ENCODE measurements at regions not wholly inside any gene's neighbourhood (a gene's known extent, or its start where the extent isn't known, plus 50 kb on each side); places are given as distances from the start of the nearest gene placed in this dataset.
"Not testable (repeated sequence)": the region's sequence is repeated elsewhere in the genome, so short reads cannot be mapped to it uniquely, and the experiment has no call there.

DNA sequence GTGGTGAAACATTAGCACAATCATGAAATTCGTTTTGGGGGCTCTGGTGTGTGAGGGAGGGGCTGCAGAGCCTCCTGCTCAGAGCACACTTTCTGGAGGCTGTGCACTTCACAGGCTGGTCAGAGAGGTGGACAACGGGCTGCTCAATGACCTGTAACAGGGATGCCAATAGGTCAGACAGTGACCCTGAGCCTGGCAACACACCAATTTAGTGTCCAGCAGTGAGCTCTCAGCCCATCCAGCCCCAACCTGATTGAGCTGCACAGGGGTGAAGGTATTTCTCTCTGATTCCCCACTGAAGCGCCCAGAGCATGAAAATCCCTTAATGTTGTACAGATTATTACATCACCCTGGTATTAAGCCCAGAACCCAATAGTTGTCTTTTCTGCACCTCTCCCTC is 191.3 kb upstream of the ZNF32 start:
- DNase-seq = no peak

DNA sequence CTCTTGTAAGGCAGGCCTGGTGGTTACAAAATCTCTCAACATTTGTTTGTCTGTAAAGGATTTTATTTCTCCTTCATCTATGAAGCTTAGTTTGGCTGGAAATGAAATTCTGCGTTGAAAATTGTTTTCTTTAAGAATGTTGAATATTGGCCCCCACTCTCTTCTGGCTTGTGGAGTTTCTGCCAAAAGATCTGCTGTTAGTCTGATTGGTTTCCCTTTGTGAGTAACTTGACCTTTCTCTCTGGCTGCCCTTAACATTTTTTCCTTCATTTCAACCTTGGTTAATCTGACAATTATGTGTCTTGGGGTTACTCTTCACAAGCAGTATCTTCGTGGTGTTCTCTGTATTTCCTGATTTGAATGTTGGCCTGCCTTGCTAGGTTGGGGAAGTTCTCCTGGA is 186.1 kb upstream of the ZNF32 start:
- DNase-seq = not testable (repeated sequence)

DNA sequence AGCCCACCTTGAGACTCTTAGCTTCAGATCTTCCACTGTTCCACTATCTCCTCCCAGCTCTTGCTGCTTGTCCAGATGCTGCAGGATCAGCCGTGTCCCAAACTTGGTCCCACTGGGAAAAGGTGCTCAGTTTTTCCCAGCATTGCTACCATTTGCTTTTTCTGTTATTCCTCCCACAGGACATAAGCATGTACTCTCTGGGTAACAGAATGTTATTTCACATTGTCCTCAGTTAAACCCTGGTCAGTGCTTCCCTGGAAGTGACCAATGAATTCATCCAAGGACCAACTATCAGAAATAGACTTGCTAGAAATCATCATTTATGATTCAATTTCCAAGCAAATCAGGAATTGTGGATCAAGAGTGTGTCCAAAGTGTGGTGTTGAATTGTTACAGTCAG is 179.2 kb upstream of the ZNF32 start:
- no peak for DNase-seq

DNA sequence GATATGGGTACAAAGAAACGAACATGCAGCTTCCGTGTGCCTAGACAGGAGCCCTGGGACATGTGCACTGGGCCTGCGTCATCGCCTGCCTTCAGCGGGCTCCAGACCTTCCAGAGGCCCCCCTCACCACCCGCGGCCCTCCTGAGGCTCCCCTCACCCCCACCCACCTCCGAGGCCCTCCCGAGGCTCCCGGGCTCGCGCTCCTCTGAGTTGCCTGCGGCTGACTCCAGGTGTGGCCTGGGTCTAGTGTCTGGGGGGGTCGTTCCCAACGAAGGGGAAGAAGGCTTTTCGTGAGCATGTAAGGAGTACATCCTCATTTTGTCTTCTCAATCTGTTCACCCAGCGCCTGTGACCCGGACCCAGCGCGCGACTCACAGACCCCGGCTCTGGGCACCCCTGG is 177.3 kb upstream of the ZNF32 start:
- DNase-seq = no peak

DNA sequence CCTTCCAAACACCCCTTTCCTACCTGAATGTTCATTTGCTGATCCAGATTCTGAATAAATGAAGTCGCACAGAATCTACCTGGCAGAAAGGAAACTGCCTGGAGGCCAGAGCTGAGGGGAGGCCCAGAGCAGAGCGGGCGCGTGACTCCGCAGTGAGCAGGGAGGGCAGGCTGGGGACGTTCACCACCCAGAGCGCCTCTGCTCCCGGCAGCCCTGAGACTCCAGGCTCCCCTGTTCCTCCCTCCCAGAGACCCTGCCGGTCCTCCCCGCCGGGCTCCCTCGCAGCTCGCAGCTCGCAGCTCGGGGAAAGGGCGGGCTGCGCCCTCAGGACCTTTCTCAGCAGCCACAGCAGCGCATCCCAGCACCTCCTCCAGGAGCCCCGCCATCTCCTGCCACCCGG is 176.7 kb upstream of the ZNF32 start:
- no peak for DNase-seq

DNA sequence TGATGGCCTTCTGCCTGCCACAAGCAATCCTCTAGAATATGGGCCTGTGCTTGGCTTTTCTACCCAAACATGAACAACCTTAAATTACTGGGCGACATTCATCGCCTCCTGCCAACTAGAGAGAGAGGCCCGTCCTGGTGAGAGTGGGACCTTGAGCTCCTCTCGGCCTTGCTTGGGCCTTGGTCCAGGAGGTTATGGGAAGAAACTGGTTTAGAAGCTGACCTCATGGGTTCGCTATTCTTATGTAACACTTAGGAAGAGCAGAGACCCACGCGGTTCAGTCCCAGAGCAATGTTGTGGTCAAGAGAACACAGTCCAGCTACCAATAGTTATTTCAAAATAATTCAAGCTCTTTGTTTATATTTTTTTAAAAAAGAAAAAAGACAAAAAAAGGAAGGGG is 176.3 kb upstream of the ZNF32 start:
- DNase-seq = no peak

DNA sequence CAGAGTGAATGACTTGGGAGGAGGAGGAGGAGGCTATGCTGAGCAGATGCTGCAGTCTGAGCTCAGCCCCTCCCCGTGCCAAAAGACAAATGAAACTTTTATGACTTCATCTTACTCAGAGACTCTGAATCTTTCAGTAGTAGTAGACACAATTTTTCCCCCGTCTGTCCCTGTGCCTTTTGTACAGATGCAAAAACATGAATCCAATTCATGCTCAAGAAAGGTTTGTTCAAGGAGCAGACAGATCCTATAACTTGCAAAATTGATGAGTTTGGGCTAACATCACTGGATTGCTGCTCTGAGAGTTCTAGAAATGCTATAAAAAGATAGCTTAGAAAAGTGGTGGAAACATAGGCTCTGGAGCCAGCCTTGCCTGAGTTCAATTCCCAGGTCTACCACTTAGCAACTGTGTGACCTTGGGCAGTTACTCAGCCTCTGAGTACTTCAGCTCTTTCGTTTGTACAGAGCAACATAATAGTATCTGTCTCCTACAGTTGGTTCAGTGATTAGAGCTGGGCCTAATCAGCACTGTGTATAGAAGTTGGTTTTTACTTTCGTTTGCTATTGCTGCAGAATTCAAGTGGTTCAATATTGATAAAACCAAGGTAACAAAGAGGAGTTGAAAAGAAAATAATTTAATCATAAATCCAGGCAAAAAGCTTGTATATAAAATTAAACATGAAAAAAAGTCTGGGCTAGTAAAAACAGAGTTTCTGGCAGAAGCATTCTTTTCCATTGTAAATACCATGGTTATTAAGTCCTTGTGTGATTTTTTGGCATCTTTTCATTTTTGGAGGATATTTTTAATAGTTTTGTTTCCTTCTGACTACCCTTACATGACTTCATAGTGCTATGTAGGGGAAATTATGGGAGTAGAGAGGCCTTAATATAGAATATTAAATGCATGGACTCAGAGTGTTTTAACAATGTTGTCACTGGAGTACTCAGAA is 174.2 kb upstream of the ZNF32 start:
- DNase-seq = no peak

DNA sequence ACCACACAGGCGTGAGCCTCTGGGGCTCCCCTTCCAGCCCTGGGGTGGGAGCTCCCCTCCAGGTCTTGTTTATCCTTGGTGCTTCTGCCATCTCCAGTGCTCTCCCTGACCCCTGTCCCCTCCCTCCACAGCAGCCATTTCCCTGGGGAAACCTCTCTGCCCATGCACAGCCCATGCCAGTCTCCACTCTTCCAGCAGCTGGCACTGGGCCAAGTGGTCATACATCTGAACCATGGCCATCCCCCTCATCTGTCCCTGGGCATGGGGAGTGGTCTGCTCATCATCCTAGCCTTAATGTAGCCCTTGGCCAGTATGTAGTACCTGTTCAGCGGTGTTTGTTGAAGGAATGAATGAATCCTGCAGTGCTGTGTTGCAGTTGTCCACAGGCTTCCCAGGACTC is 172.4 kb upstream of the ZNF32 start:
- DNase-seq = no peak

DNA sequence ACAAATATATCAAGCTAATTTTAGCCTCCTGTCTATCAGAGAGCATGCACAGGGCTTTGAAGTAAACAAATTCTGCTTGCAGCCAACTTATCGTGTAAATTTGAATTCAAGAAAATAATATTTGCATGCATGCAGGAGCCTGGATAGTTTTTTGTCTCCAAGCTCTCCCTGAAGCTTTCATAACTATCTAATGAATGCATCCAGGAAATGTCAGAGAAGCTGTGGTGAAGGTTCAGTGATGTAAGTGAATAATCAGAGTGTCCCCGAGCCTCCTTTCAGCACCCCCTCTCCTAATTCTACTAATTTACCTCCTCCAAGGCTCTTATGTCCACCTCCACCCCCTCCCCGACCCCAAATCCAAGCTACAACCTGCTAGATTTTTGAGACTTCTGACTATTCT is 172.0 kb upstream of the ZNF32 start:
- DNase-seq = no peak

DNA sequence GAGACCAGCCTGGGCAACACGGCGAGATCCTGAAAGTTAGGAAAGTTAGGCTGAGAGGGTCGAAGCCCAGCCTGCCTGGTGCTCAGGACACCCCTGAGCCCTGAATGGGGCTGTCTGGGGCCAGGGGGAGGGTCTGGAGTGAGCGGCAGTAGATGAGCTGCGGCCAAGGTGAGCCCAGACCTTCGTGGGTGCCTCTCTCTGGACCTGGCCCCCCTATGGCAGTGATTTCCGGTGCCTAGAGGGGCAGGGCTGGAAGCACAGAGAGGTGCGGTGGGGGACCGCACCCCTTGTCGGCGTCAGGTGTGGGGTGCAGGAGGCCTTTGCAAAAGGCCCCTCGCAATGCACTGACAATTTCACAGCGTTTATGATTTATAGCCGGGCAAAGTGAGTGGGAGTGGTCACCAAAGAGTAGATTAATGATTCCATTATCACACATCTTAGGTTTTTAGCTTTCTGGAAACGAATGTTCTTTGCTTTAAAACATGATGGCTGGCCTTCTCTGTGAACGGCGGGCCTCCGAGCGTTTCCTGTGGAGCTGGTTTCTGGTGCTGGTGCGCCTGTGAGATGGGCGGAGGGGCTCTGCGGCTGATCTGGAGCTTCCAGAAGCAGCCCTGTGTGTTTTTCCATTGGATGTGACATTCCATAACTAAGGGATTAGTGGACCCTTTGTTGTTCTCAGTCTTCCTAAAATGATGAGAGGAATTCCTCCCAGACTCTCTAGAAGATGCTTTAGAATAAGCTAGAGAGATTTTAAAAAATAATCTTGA is 171.0 kb upstream of the ZNF32 start:
- DNase-seq = no peak

DNA sequence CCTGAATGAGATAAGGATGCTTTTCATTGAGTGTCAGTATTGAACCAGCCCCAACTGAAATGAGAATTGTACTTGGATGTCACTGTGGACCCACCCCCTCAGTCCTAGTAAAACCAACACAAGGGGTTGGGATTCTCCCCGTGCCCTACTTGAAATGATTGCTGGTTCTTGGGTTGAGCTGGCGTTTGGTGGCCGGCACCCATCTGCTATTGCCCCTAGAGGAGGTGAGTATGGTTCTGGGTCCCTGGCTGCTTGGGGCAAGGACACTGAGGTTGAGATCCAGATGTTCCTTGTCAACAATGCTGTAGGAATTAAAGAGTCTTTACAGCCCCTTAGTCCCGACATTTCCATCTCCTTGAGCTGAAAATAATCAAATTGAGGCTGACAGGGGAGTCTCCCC is 170.0 kb upstream of the ZNF32 start:
- DNase-seq = no peak

DNA sequence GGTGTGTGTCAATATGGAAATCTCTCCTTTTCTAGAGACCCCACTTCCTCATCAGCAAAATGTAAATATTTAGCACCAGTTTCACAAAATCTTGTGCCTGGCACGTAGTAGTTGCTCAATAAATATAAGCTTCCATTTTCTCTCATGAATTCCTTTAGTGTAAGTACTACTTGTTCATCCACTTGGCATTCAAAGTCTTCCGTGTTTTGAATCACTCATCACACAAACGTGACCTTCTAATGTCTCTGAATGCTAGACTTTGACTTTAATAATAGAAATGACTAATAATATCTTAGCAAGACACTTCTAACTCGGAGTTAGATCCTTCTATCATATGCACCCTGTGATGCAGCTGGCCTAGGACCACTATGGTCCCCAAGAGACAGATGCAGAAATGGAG is 168.7 kb upstream of the ZNF32 start:
- no peak for DNase-seq

DNA sequence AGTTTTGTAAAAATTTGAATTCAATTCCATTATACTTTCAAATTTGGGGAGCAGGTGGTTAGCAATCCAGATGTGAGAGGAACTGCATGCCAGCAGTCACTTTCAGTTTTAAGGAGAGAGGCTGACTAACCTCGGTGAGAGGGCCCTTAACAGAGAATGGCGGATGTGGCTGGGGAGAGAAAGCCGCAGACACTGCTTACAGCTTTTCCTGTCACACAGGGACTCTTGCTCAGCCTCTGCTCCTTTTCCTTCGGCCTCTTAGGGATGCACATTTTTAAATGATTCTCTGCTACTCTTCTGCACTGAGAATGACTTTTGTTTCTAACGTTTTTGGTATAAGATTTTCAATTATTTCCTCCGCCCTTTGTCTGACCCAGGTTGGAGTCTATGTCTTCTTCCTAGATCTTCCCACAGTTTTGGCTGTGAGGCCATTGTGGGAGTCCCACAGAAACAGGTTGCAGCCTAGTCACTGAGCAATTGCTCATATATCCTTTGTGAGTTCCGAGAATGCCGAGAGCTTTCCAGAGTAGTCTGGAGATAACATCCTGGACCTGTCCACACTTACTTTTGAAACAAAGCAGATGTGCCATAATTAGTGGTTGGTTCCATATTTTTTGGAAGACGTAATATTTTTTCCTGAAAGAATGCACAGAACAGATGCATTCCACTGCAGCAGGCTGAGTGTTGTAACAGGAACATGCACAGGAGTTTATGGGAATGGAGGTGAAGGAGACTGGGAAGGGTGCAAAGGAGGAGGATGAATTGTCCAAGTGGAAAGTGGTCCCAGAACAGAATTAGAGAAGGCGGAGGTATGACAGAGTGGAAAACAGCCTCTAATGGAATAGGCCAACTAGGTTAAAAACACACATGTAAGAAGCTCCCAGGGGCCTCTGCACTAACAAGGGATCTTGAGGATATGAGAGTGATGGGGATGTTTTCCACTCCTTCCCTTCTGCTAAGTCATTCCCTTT is 168.0 kb upstream of the ZNF32 start:
- peak; percentile 9 for DNase-seq

DNA sequence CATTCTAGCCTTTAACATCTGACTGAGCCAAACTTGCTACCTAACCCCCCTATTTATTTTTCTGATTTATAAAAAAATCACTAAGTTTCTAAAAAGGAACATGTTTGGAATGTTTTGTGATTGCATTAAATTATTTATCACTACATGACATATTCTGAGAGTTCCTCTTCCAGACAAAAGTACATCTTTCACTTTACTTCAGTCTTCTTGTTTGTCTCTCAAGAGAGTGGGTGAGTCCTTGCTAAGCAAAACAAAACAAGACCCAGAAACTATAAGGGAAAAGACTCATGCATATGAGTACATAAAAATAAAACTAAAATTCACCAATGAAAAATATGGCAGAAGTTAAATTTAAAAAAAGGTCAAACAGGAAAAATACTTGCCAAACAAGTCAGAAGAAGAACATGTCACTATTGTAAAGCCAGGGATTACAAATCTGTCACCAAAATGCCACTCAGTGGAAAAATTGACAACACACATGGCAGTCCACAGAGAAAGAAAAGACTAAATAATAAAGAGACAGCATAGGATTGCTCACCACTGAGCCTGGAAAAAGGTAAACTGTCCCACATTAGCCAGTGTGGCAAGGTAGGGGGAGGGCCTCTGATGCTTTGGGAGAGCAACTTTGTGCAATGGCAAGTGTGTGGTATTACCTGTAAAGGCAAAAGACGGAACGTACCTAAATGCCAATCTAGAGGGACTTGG is 166.7 kb upstream of the ZNF32 start:
- no peak for DNase-seq

DNA sequence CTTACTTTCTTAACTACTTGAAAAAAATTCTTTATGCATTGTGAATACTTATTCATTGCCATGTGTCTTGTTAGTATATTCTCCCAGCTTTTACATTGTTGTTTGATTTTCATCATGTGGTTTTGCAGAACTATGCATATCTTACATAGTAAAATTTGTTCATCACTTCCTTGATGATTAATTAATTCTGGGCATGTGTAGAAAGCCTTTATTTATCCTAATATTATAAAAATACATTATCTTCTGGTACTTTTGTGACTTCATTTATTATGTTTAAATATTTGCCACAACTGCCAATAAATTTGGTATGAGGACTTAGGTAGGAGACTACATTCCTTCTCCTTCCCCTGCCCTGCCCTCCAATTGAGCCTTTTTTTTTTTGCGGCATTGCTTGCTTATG is 166.0 kb upstream of the ZNF32 start:
- DNase-seq = no peak

DNA sequence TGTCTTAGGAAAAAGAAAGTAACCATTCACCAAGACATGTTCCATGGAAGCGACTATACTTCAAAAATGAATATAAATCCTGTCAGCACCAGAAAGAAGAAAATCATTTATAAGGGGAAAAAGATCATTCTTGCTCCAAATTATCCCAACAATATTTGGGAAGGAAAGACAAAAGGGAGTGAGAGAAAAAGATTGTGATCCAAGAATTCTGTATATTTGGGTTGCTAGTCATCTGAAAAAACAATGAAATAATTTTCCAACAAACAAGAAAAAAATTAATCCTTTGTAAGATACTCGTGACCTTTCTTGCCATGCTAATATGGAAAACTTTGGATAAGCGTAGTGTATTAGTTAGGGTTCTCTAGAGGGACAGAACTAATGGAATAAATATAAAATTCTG is 163.2 kb upstream of the ZNF32 start:
- no peak for DNase-seq

DNA sequence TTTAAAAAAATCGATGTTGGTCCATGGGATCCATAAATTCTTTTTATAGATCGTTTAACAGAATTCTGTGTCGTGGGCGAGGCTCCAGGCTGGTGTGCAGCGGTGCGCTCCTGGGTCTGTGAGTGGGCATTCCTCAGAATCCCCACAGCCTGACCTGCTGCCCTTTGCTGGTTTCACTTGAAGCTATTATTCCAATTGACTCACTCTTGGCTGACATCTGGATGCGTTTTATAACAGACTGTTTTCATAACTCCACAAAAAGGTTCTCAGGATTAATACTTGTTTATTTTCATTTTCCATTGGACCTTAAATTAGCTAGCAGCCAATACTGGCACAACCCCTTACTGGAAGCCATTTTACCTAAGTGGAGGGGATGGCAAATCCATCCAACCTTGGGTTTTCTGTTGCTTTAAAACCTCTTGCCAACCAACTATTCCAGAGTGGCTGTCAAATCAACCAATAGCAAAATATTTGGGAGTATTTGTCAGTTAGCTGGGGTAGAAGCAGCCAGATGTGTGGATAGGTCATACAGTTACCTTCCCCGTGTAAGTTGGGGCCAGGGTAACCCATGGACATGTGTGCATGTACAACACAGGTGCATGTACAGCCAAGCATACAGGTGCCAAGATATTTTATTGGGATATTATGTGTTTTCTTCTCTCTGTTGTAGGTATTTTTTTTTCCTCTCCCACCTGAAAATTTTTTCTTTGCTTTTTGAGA is 160.7 kb upstream of the ZNF32 start:
- no peak for DNase-seq

DNA sequence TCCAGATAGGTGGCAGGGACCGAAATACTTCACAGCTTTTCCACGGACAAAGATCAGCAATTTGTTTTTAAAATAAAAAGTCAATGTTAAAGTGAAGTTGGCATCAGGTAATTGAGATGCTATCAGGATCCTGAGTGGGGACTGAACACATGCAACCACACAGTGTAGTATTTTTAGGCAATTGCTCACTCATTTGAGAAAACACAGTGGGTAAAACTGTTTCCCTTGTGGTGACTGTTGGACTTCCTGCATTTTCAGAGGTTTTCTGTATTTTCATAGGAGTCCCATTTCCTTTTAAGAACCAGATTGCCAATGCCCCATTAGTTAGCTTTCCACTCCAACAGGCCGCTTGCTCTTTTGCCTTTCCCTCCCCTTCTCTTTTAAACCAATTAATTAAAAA is 159.5 kb upstream of the ZNF32 start:
- DNase-seq = no peak

DNA sequence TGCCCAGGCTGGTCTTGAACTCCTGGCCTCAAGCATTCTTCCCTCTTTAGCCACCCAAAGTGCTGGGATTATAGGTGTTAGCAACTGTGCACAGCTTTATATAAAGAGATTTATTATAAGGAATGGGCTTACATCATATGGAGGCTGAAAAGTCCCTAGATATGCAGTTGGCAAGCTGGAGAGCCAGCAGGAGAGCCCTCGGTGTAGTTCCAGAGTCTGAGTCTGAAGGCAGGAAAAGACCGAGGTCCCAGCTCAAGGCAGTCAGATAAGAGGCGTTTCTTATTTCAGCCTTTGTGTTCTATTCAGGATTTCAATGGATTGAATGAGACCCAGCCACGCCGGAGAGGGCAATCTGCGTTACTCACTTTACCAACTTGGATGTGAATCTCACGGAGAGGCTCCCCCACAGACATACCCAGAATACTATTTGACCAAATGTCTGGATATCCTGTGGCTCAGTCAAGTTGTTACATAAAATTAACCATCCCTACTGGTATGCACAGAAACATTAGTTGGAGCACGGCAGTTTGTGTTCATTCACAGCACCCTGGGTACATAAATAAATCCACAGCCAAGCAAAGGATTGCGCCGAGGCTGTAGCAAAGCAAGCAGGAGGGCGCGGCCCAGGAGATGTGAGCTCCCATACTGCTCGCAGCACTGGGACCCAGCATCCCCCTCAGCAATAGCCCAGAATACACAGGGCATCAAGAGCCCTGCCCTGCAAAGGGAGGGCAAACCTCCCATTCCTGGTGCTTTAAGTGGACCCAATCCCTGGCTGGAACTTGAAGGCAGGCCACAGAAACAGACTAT is 158.4 kb upstream of the ZNF32 start:
- no peak for DNase-seq

DNA sequence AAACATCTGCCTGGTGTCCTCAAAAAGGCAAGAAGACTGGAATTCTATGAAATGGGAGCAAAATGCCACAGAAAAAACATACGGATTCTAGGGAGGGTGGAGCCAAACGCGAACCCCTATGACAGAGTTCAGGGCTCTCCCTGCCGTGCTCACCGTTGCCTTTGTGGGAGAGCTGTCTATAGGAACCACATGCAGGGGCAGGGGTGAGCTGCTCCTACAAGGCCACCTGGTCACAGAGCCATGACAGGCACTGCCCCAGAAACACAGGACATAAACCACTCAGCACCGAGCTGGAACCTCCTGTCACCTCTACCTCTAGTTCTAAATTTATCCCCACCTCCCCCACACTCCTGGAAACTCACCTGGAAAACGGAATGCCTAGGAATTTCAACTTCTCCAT is 155.1 kb upstream of the ZNF32 start:
- DNase-seq = no peak
